ENCODE measurements at regions not wholly inside any gene's neighbourhood (a gene's known extent, or its start where the extent isn't known, plus 50 kb on each side); places are given as distances from the start of the nearest gene placed in this dataset.

- no peaks in the 10 kb centered on the region for H3K27me3 ChIP-seq
- H3K9me3 ChIP-seq: no peaks in the 10 kb centered on the region
- WGBS, 3 donors: 87 to 96% (median 89%) methylated on average over 9 of the region's 9 CpGs
- TF ChIP-seq EP300 (IDR thresholded peaks at IDR 0.05): no peak
- TF ChIP-seq POLR2A (IDR thresholded peaks at IDR 0.05): no peak
- TF ChIP-seq, protein P1, sequence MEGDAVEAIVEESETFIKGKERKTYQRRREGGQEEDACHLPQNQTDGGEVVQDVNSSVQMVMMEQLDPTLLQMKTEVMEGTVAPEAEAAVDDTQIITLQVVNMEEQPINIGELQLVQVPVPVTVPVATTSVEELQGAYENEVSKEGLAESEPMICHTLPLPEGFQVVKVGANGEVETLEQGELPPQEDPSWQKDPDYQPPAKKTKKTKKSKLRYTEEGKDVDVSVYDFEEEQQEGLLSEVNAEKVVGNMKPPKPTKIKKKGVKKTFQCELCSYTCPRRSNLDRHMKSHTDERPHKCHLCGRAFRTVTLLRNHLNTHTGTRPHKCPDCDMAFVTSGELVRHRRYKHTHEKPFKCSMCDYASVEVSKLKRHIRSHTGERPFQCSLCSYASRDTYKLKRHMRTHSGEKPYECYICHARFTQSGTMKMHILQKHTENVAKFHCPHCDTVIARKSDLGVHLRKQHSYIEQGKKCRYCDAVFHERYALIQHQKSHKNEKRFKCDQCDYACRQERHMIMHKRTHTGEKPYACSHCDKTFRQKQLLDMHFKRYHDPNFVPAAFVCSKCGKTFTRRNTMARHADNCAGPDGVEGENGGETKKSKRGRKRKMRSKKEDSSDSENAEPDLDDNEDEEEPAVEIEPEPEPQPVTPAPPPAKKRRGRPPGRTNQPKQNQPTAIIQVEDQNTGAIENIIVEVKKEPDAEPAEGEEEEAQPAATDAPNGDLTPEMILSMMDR (IDR thresholded peaks at IDR 0.05): no peak
- no peaks in the 10 kb centered on the region for H3K4me1 ChIP-seq (ENCODE audit: insufficient read depth)
- no peak overlapping the region for H3K27ac ChIP-seq
- no peaks in the 10 kb centered on the region for H3K36me3 ChIP-seq
- no peak for DNase-seq
- no peak overlapping the region for H3K4me3 ChIP-seq
- intact Hi-C loops (cut with DNase I): no loop called here
Measured at GRCh38 chr2:129636692-129637091, 342.8 kb upstream of the RAB6C start.

GRCh38 chr2:129641371-129641770 is 338.1 kb upstream of the RAB6C start:
- no peaks in the 10 kb centered on the region for H3K36me3 ChIP-seq

GRCh38 chr2:129642526-129643043 is 336.9 kb upstream of the RAB6C start:
- Histone ChIP-seq H3K4me1 (ENCODE audit: insufficient read depth) (no peaks in the 10 kb centered on the region), H3K36me3 (no peaks in the 10 kb centered on the region), H3K4me3 (no peak overlapping the region), H3K27me3 (no peaks in the 10 kb centered on the region), H3K27ac (no peak overlapping the region), H3K9me3 (no peaks in the 10 kb centered on the region)
- intact Hi-C loops (cut with DNase I): no loop called here
- 52 to 64% (median 56%) methylated on average over 3 of the region's 3 CpGs for WGBS, 3 donors
- TF ChIP-seq POLR2A (IDR thresholded peaks at IDR 0.05): no peak
- TF ChIP-seq, protein P1 (IDR thresholded peaks at IDR 0.05): no peak
- TF ChIP-seq EP300 (IDR thresholded peaks at IDR 0.05): no peak
- DNase-seq: no peak

More at GRCh38 chr2:129641371-129641770, 338.1 kb upstream of the RAB6C start:
- TF ChIP-seq, protein P1 (IDR thresholded peaks at IDR 0.05): no peak
- TF ChIP-seq EP300 (IDR thresholded peaks at IDR 0.05): no peak
- no peak for TF ChIP-seq POLR2A (IDR thresholded peaks at IDR 0.05)
- Histone ChIP-seq H3K4me3 (no peak overlapping the region), H3K27me3 (no peaks in the 10 kb centered on the region), H3K9me3 (no peaks in the 10 kb centered on the region), H3K27ac (no peak overlapping the region), H3K4me1 (ENCODE audit: insufficient read depth) (no peaks in the 10 kb centered on the region)
- intact Hi-C loops (cut with DNase I): no loop called here
- no peak for DNase-seq
- 57 to 69% (median 58%) methylated on average over 2 of the region's 2 CpGs for WGBS, 3 donors

DNA sequence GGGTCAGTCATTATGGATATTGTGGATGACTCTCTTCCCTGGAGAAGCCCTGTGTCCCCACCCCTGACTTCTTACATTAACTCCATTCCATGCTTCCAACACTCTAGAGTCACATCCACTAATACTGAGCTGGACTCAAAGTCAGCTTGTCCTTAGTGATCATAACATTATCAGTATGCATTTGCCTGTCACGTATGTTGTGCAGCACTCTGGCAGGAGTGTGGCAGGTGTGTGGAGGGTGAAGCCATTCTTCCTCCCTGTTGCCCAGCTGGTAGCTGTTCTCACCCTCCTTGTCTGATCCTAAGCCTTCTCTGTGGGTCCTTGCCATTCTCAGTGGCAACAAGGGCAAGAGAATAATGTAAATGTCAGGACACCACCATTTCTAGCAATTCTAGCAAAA is 334.1 kb upstream of the RAB6C start:
- Histone ChIP-seq H3K4me3 (no peak overlapping the region), H3K9me3 (no peaks in the 10 kb centered on the region), H3K27ac (no peak overlapping the region), H3K36me3 (no peaks in the 10 kb centered on the region), H3K27me3 (no peaks in the 10 kb centered on the region), H3K4me1 (ENCODE audit: insufficient read depth) (no peaks in the 10 kb centered on the region)
- intact Hi-C loops (cut with DNase I): no loop called here
- 73 to 93% (median 85%) methylated on average over 1 of the region's 1 CpG for WGBS, 3 donors
- no peak for DNase-seq
- no peak for TF ChIP-seq POLR2A (IDR thresholded peaks at IDR 0.05)
- TF ChIP-seq, protein P1 (IDR thresholded peaks at IDR 0.05): no peak
- no peak for TF ChIP-seq EP300 (IDR thresholded peaks at IDR 0.05)

All from ovary (tissue), 7 donors.